Fibroblast of lung (primary cell): ENCODE measurements at regions not wholly inside any gene's neighbourhood (a gene's known extent, or its start where the extent isn't known, plus 50 kb on each side); places are given as distances from the start of the nearest gene placed in this dataset.
"Not testable (repeated sequence)": the region's sequence is repeated elsewhere in the genome, so short reads cannot be mapped to it uniquely, and the experiment has no call there.

Experiments
- DNase-seq, 2 donors: peaks; one replicate each; pipeline versions ENCODE4 v3.0.0 to v3.0.0-alpha.2; 2010; ENCODE audit warnings: low read depth in 2 of 2
- H2AFZ ChIP-seq: 2 replicates; pipeline ENCODE4 v1.5.1; 2012; ENCODE audit warnings: low read length, control low read depth, inconsistent platforms
- H3K27ac ChIP-seq: 2 replicates; pipeline ENCODE4 v1.5.1; 2011; ENCODE audit warnings: low read length, control low read depth; ENCODE audit not compliant: insufficient read depth
- H3K27me3 ChIP-seq: 2 replicates; pipeline ENCODE4 v1.5.1; 2011; ENCODE audit warnings: mild to moderate bottlenecking, low read length; ENCODE audit not compliant: control insufficient read depth, insufficient read depth
- H3K36me3 ChIP-seq: 2 replicates; pipeline ENCODE4 v1.5.1; 2011; ENCODE audit warnings: low read length; ENCODE audit not compliant: control insufficient read depth, insufficient read depth
- H3K4me1 ChIP-seq: 2 replicates; pipeline ENCODE4 v1.5.1; 2011; ENCODE audit warnings: low read length; ENCODE audit not compliant: control insufficient read depth, insufficient read depth; ENCODE audit errors: extremely low read depth
- H3K4me2 ChIP-seq: 2 replicates; pipeline ENCODE4 v1.5.1; 2011; ENCODE audit warnings: low read length, control low read depth; ENCODE audit not compliant: insufficient read depth; ENCODE audit errors: extremely low read depth
- H3K4me3 ChIP-seq, 4 experiments: fragments of 200-600 bp in 1 of 4; sonication (generic) in 1 of 4; replicated peaks in 1 of 4; 2 replicates each; pipeline ENCODE4 v1.5.1; 2011 to 2016; ENCODE audit warnings: low read length in 4 of 4, low read depth in 3 of 4, mild to moderate bottlenecking in 3 of 4, control low read depth in 2 of 4, inconsistent platforms in 1 of 4, mixed read lengths in 1 of 4; ENCODE audit not compliant: insufficient read depth in 1 of 4; ENCODE audit errors: control extremely low read depth in 1 of 4
- H3K79me2 ChIP-seq: 2 replicates; pipeline ENCODE4 v1.5.1; 2012; ENCODE audit warnings: mild to moderate bottlenecking, low read length, inconsistent platforms; ENCODE audit not compliant: control insufficient read depth, insufficient read depth
- H3K9ac ChIP-seq: 2 replicates; pipeline ENCODE4 v1.5.1; 2011; ENCODE audit warnings: mild to moderate bottlenecking, low read length, control low read depth; ENCODE audit not compliant: insufficient read depth
- H3K9me3 ChIP-seq: 2 replicates; pipeline ENCODE4 v1.5.1; 2012; ENCODE audit warnings: low read depth, low read length; ENCODE audit not compliant: control insufficient read depth, insufficient read depth
- H4K20me1 ChIP-seq: 2 replicates; pipeline ENCODE4 v1.5.1; 2011; ENCODE audit warnings: low read length; ENCODE audit not compliant: control insufficient read depth, insufficient read depth; ENCODE audit errors: extremely low read depth

GRCh38 chr22:15823178-15823577 lies 133.4 kb downstream of the POTEH start:
- not testable (repeated sequence) for H3K36me3 ChIP-seq, H3K9ac ChIP-seq, H3K27ac ChIP-seq, H3K4me2 ChIP-seq, H4K20me1 ChIP-seq, DNase-seq, H3K4me1 ChIP-seq, H3K27me3 ChIP-seq, H2AFZ ChIP-seq, H3K79me2 ChIP-seq, H3K4me3 ChIP-seq, H3K9me3 ChIP-seq

GRCh38 chr22:15832235-15832634 lies 142.4 kb downstream of the POTEH start:
- not testable (repeated sequence) for H4K20me1 ChIP-seq, H3K4me1 ChIP-seq, H3K4me3 ChIP-seq, H3K9ac ChIP-seq, DNase-seq, H3K36me3 ChIP-seq, H3K27ac ChIP-seq, H3K4me2 ChIP-seq, H3K27me3 ChIP-seq, H3K9me3 ChIP-seq, H3K79me2 ChIP-seq, H2AFZ ChIP-seq

- H3K9me3 ChIP-seq, H3K9ac ChIP-seq, H3K4me3 ChIP-seq, H4K20me1 ChIP-seq, H3K79me2 ChIP-seq, DNase-seq, H3K27ac ChIP-seq, H3K36me3 ChIP-seq, H3K4me2 ChIP-seq, H3K4me1 ChIP-seq, H2AFZ ChIP-seq, H3K27me3 ChIP-seq: not testable (repeated sequence)
Measured at GRCh38 chr22:15835729-15836128, 145.9 kb downstream of the POTEH start.

GRCh38 chr22:15849772-15850171 lies 159.9 kb downstream of the POTEH start:
- not testable (repeated sequence) for H3K27me3 ChIP-seq, H3K4me1 ChIP-seq, H3K79me2 ChIP-seq, H2AFZ ChIP-seq, H3K4me2 ChIP-seq, H4K20me1 ChIP-seq, DNase-seq, H3K9me3 ChIP-seq, H3K9ac ChIP-seq, H3K4me3 ChIP-seq, H3K27ac ChIP-seq, H3K36me3 ChIP-seq

GRCh38 chr22:15853716-15854373 lies 164.0 kb downstream of the POTEH start:
- DNase-seq, H3K9me3 ChIP-seq, H3K4me2 ChIP-seq, H3K4me1 ChIP-seq, H3K27me3 ChIP-seq, H4K20me1 ChIP-seq, H3K36me3 ChIP-seq, H3K4me3 ChIP-seq, H3K27ac ChIP-seq, H3K79me2 ChIP-seq, H3K9ac ChIP-seq, H2AFZ ChIP-seq: not testable (repeated sequence)

GRCh38 chr22:15854421-15854820 lies 164.6 kb downstream of the POTEH start:
- H3K4me1 ChIP-seq, H3K4me2 ChIP-seq, H3K27ac ChIP-seq, H3K9ac ChIP-seq, H3K36me3 ChIP-seq, H3K27me3 ChIP-seq, H2AFZ ChIP-seq, H3K79me2 ChIP-seq, H3K9me3 ChIP-seq, DNase-seq, H3K4me3 ChIP-seq, H4K20me1 ChIP-seq: not testable (repeated sequence)

- H3K9me3 ChIP-seq, DNase-seq, H3K27ac ChIP-seq, H2AFZ ChIP-seq, H3K79me2 ChIP-seq, H4K20me1 ChIP-seq, H3K36me3 ChIP-seq, H3K4me3 ChIP-seq, H3K4me2 ChIP-seq, H3K9ac ChIP-seq, H3K27me3 ChIP-seq, H3K4me1 ChIP-seq: not testable (repeated sequence)
Measured at GRCh38 chr22:15854978-15855377, 165.2 kb downstream of the POTEH start.
